Subcutaneous abdominal adipose tissue (tissue), 5 donors: ENCODE measurements at regions not wholly inside any gene's neighbourhood (a gene's known extent, or its start where the extent isn't known, plus 50 kb on each side); places are given as distances from the start of the nearest gene placed in this dataset.

Experiments used
- H3K27ac ChIP-seq: one replicate; pipeline ENCODE4 v1.7.0; 2013; ENCODE audit warnings: low read depth, mild to moderate bottlenecking, inconsistent platforms, low read length, moderate library complexity
- H3K27me3 ChIP-seq, 5 donors: one replicate each; pipeline ENCODE4 v1.7.0; 2013; ENCODE audit warnings: low read length in 5 of 5, inconsistent platforms in 1 of 5; ENCODE audit not compliant: control insufficient read depth in 5 of 5, insufficient read depth in 4 of 5
- H3K36me3 ChIP-seq, 5 donors: one replicate each; pipeline ENCODE4 v1.7.0; 2013; ENCODE audit warnings: low read length in 5 of 5; ENCODE audit not compliant: control insufficient read depth in 5 of 5, insufficient read depth in 5 of 5
- H3K4me1 ChIP-seq, 5 donors: one replicate each; pipeline ENCODE4 v1.7.0; 2013; ENCODE audit warnings: low read length in 5 of 5, mild to moderate bottlenecking in 3 of 5, moderate library complexity in 1 of 5; ENCODE audit not compliant: control insufficient read depth in 5 of 5, insufficient read depth in 5 of 5
- H3K4me3 ChIP-seq, 5 donors: one replicate each; pipeline ENCODE4 v1.7.0; 2013; ENCODE audit warnings: low read length in 5 of 5, low read depth in 1 of 5
- H3K9ac ChIP-seq, 5 donors: one replicate each; pipeline ENCODE4 v1.7.0; 2013; ENCODE audit warnings: low read length in 5 of 5, mild to moderate bottlenecking in 4 of 5, moderate library complexity in 3 of 5
- H3K9me3 ChIP-seq, 5 donors: one replicate each; pipeline ENCODE4 v1.7.0; 2013; ENCODE audit warnings: low read length in 5 of 5; ENCODE audit not compliant: control insufficient read depth in 5 of 5
- donor health status: healthy.
- donor health status: healthy.
- donor health status: healthy.
- donor health status: healthy.
- donor health status: healthy.

- peak overlapping the region in 1 of 5 donors; percentile 44 for H3K9ac ChIP-seq
- H3K27me3 ChIP-seq, result no peaks in the 10 kb centered on the region
- H3K4me1 ChIP-seq, result peaks cover 0 to 6% (median 6%) of the 10 kb centered on the region in 5 donors
- H3K4me3 ChIP-seq, result peak overlapping the region in 4 of 5 donors; percentile 19 to 43 (median 34)
- H3K36me3 ChIP-seq, result no peaks in the 10 kb centered on the region
- no peaks in the 10 kb centered on the region for H3K9me3 ChIP-seq
- peak overlapping the region; percentile 40 for H3K27ac ChIP-seq
These were observed 346.3 kb downstream of the ETNK1 start for GRCh38 chr12:22971247-22971646.

GRCh38 chr12:22971701-22972191, 346.8 kb downstream of the ETNK1 start:
- peak overlapping the region in 4 of 5 donors; percentile 19 to 43 (median 34) for H3K4me3 ChIP-seq
- H3K9me3 ChIP-seq, result no peaks in the 10 kb centered on the region
- H3K4me1 ChIP-seq, result peaks cover 0 to 11% (median 6%) of the 10 kb centered on the region in 5 donors
- no peaks in the 10 kb centered on the region for H3K36me3 ChIP-seq
- H3K27ac ChIP-seq, result peak overlapping the region; percentile 40
- H3K9ac ChIP-seq, result peak overlapping the region in 1 of 5 donors; percentile 44
- no peaks in the 10 kb centered on the region for H3K27me3 ChIP-seq

- no peak overlapping the region for H3K4me3 ChIP-seq
- H3K4me1 ChIP-seq, result peaks cover 0 to 18% (median 12%) of the 10 kb centered on the region in 5 donors
- H3K9ac ChIP-seq, result no peak overlapping the region
- H3K9me3 ChIP-seq, result no peaks in the 10 kb centered on the region
- H3K36me3 ChIP-seq, result no peaks in the 10 kb centered on the region
- no peaks in the 10 kb centered on the region for H3K27me3 ChIP-seq
- H3K27ac ChIP-seq, result peak overlapping the region; percentile 59
These were observed 349.9 kb downstream of the ETNK1 start for GRCh38 chr12:22974865-22975264.

GRCh38 chr12:22978962-22979361, 354.0 kb downstream of the ETNK1 start:
- Histone ChIP-seq H3K4me1 (peaks cover 0 to 18% (median 6%) of the 10 kb centered on the region in 5 donors), H3K9me3 (no peaks in the 10 kb centered on the region), H3K9ac (no peak overlapping the region), H3K27me3 (no peaks in the 10 kb centered on the region), H3K27ac (no peak overlapping the region), H3K36me3 (no peaks in the 10 kb centered on the region), H3K4me3 (no peak overlapping the region)

GRCh38 chr12:22979854-22980469, 355.0 kb downstream of the ETNK1 start:
- H3K27ac ChIP-seq, result no peak overlapping the region
- no peak overlapping the region for H3K9ac ChIP-seq
- H3K4me3 ChIP-seq, result no peak overlapping the region
- H3K36me3 ChIP-seq, result no peaks in the 10 kb centered on the region
- no peaks in the 10 kb centered on the region for H3K9me3 ChIP-seq
- no peaks in the 10 kb centered on the region for H3K27me3 ChIP-seq
- H3K4me1 ChIP-seq, result peaks cover 0 to 18% (median 6%) of the 10 kb centered on the region in 5 donors

- H3K27ac ChIP-seq, result no peak overlapping the region
- no peaks in the 10 kb centered on the region for H3K9me3 ChIP-seq
- H3K4me1 ChIP-seq, result peaks cover 0 to 16% (median 6%) of the 10 kb centered on the region in 5 donors
- no peak overlapping the region for H3K9ac ChIP-seq
- no peaks in the 10 kb centered on the region for H3K36me3 ChIP-seq
- no peak overlapping the region for H3K4me3 ChIP-seq
- H3K27me3 ChIP-seq, result no peaks in the 10 kb centered on the region
These were observed 356.7 kb downstream of the ETNK1 start for GRCh38 chr12:22981711-22982110.

GRCh38 chr12:22982635-22983034, 357.7 kb downstream of the ETNK1 start:
- Histone ChIP-seq H3K9me3 (no peaks in the 10 kb centered on the region), H3K36me3 (no peaks in the 10 kb centered on the region), H3K27me3 (no peaks in the 10 kb centered on the region), H3K4me1 (peaks cover 0 to 16% (median 6%) of the 10 kb centered on the region in 5 donors), H3K9ac (no peak overlapping the region), H3K4me3 (no peak overlapping the region), H3K27ac (no peak overlapping the region)

GRCh38 chr12:22986997-22987396, 362.0 kb downstream of the ETNK1 start:
- H3K27me3 ChIP-seq, result no peaks in the 10 kb centered on the region
- H3K36me3 ChIP-seq, result no peaks in the 10 kb centered on the region
- no peak overlapping the region for H3K4me3 ChIP-seq
- H3K9me3 ChIP-seq, result no peaks in the 10 kb centered on the region
- H3K9ac ChIP-seq, result no peak overlapping the region
- no peaks in the 10 kb centered on the region for H3K4me1 ChIP-seq
- H3K27ac ChIP-seq, result no peak overlapping the region

GRCh38 chr12:22990501-22990900, 365.5 kb downstream of the ETNK1 start:
- Histone ChIP-seq H3K4me1 (no peaks in the 10 kb centered on the region), H3K27me3 (no peaks in the 10 kb centered on the region), H3K9ac (no peak overlapping the region), H3K36me3 (no peaks in the 10 kb centered on the region), H3K9me3 (no peaks in the 10 kb centered on the region), H3K4me3 (no peak overlapping the region), H3K27ac (no peak overlapping the region)

- H3K36me3 ChIP-seq, result no peaks in the 10 kb centered on the region
- no peaks in the 10 kb centered on the region for H3K27me3 ChIP-seq
- no peak overlapping the region for H3K4me3 ChIP-seq
- H3K9ac ChIP-seq, result no peak overlapping the region
- no peaks in the 10 kb centered on the region for H3K4me1 ChIP-seq
- H3K9me3 ChIP-seq, result no peaks in the 10 kb centered on the region
- no peak overlapping the region for H3K27ac ChIP-seq
These were observed 366.4 kb downstream of the ETNK1 start for GRCh38 chr12:22991250-22991844.
